Liver (tissue), 3 donors: ENCODE measurements at regions not wholly inside any gene's neighbourhood (a gene's known extent, or its start where the extent isn't known, plus 50 kb on each side); places are given as distances from the start of the nearest gene placed in this dataset.

ENCODE experiments used
- CTCF ChIP-seq: fragments of 150-350 bp; IDR thresholded peaks from 2 replicates; pipeline ENCODE4 v1.5.1; 2017; ENCODE audit warnings: improper control_type of control experiment, low read depth, low read length; ENCODE audit not compliant: missing input control
- EGR1 ChIP-seq, 2 donors: IDR thresholded peaks; 2 replicates each; pipeline ENCODE4 v1.6.1; 2016 to 2018; ENCODE audit warnings: antibody characterized with exemption in 2 of 2, low read depth in 2 of 2
- GABPA ChIP-seq, 2 donors: IDR thresholded peaks in 1 of 2; conservative IDR thresholded peaks in 1 of 2; 2 replicates each; pipeline ENCODE4 v1.6.1; 2016; ENCODE audit warnings: antibody characterized with exemption in 2 of 2, mild to moderate bottlenecking in 1 of 2, moderate library complexity in 1 of 2
- JUND ChIP-seq, 2 donors: IDR thresholded peaks; 2 replicates each; pipeline ENCODE4 v1.6.1; 2016; ENCODE audit warnings: antibody characterized with exemption in 2 of 2
- RAD21 ChIP-seq, 2 donors: IDR thresholded peaks; 2 replicates each; pipeline ENCODE4 v1.6.1; 2016; ENCODE audit warnings: antibody characterized with exemption in 2 of 2, mild to moderate bottlenecking in 2 of 2
- RXRA ChIP-seq, 2 donors: IDR thresholded peaks; 2 replicates each; pipeline ENCODE4 v1.6.1; 2017 to 2018; ENCODE audit warnings: antibody characterized with exemption in 2 of 2, mild to moderate bottlenecking in 1 of 2
- SP1 ChIP-seq: IDR thresholded peaks from 2 replicates; pipeline ENCODE4 v1.6.1; 2018; ENCODE audit warnings: antibody characterized with exemption, mild to moderate bottlenecking
- TAF1 ChIP-seq: conservative IDR thresholded peaks from 2 replicates; pipeline ENCODE4 v1.6.1; 2016; ENCODE audit warnings: antibody characterized with exemption, mild to moderate bottlenecking
- YY1 ChIP-seq: IDR thresholded peaks from 2 replicates; pipeline ENCODE4 v1.6.1; 2016; ENCODE audit warnings: antibody characterized with exemption, mild to moderate bottlenecking
- TF ChIP-seq, protein P1 (sequence below): IDR thresholded peaks from 2 replicates; pipeline ENCODE4 v1.6.1; 2016; ENCODE audit warnings: antibody characterized with exemption
- TF ChIP-seq, protein P2 (sequence below): IDR thresholded peaks from 2 replicates; pipeline ENCODE4 v1.6.1; 2016; ENCODE audit warnings: antibody characterized with exemption, mild to moderate bottlenecking
- donor health status: healthy.
- donor health status: healthy.

- TF ChIP-seq CTCF: no peak
- no peak for TF ChIP-seq SP1
- TF ChIP-seq, protein P1, sequence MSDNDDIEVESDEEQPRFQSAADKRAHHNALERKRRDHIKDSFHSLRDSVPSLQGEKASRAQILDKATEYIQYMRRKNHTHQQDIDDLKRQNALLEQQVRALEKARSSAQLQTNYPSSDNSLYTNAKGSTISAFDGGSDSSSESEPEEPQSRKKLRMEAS: no peak
- TF ChIP-seq, protein P2, sequence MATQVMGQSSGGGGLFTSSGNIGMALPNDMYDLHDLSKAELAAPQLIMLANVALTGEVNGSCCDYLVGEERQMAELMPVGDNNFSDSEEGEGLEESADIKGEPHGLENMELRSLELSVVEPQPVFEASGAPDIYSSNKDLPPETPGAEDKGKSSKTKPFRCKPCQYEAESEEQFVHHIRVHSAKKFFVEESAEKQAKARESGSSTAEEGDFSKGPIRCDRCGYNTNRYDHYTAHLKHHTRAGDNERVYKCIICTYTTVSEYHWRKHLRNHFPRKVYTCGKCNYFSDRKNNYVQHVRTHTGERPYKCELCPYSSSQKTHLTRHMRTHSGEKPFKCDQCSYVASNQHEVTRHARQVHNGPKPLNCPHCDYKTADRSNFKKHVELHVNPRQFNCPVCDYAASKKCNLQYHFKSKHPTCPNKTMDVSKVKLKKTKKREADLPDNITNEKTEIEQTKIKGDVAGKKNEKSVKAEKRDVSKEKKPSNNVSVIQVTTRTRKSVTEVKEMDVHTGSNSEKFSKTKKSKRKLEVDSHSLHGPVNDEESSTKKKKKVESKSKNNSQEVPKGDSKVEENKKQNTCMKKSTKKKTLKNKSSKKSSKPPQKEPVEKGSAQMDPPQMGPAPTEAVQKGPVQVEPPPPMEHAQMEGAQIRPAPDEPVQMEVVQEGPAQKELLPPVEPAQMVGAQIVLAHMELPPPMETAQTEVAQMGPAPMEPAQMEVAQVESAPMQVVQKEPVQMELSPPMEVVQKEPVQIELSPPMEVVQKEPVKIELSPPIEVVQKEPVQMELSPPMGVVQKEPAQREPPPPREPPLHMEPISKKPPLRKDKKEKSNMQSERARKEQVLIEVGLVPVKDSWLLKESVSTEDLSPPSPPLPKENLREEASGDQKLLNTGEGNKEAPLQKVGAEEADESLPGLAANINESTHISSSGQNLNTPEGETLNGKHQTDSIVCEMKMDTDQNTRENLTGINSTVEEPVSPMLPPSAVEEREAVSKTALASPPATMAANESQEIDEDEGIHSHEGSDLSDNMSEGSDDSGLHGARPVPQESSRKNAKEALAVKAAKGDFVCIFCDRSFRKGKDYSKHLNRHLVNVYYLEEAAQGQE: no peak
- no peak for TF ChIP-seq YY1
- no peak for TF ChIP-seq GABPA (IDR thresholded peaks at IDR 0.05 in 1 of 2, conservative IDR thresholded peaks at IDR 0.05 in 1 of 2)
- TF ChIP-seq TAF1: no peak
- TF ChIP-seq RXRA (IDR thresholded peaks at IDR 0.05): no peak
- TF ChIP-seq JUND (IDR thresholded peaks at IDR 0.05): no peak
- TF ChIP-seq RAD21 (IDR thresholded peaks at IDR 0.05): no peak
- TF ChIP-seq EGR1 (IDR thresholded peaks at IDR 0.05; ENCODE audit: low read depth in 2 of 2): no peak
Observed at GRCh38 chr16:72409423-72409822, 237.5 kb upstream of the PMFBP1 start.
